Esophagus muscularis mucosa (tissue), 4 donors: ENCODE measurements at regions not wholly inside any gene's neighbourhood (a gene's known extent, or its start where the extent isn't known, plus 50 kb on each side); places are given as distances from the start of the nearest gene placed in this dataset.

Source experiments
- DNase-seq: peaks from one replicate; pipeline ENCODE4 v3.0.0-alpha.2; 2017; ENCODE audit errors: extremely low spot score
- H3K27ac ChIP-seq, 4 donors: fragments of 200-600 bp; sonication (generic); replicated peaks in 1 of 4; 1 replicate in 3 of 4; 2 replicates in 1 of 4; pipeline ENCODE4 v1.5.1; 2016 to 2019; ENCODE audit warnings: mild to moderate bottlenecking in 1 of 4
- H3K27me3 ChIP-seq, 4 donors: fragments of 200-600 bp; sonication (generic); one replicate each; pipeline versions ENCODE4 v1.5.1 to v1.6.0; 2016 to 2019
- H3K36me3 ChIP-seq, 4 donors: fragments of 200-600 bp; sonication (generic); one replicate each; pipeline ENCODE4 v1.5.1; 2016 to 2019
- H3K4me1 ChIP-seq, 4 donors: fragments of 200-600 bp; sonication (generic); one replicate each; pipeline ENCODE4 v1.5.1; 2016 to 2019
- H3K4me3 ChIP-seq, 4 donors: fragments of 200-600 bp; sonication (generic); 1 replicate in 2 of 4; 2 replicates in 2 of 4; pipeline ENCODE4 v1.5.1; 2016 to 2019; ENCODE audit warnings: mild to moderate bottlenecking in 4 of 4, moderate library complexity in 1 of 4
- H3K9me3 ChIP-seq, 4 donors: fragments of 200-600 bp; sonication (generic); 1 replicate in 3 of 4; 2 replicates in 1 of 4; pipeline ENCODE4 v1.5.1; 2016 to 2019
- CTCF ChIP-seq, 3 experiments: fragments of 200-600 bp in 2 of 3; fragments of 450-650 bp in 1 of 3; sonication (generic) in 2 of 3; IDR thresholded peaks; one replicate each; pipeline ENCODE4 v1.5.1; 2017 to 2019; ENCODE audit warnings: antibody characterized with exemption in 3 of 3, mild to moderate bottlenecking in 2 of 3, moderate library complexity in 1 of 3
- EP300 ChIP-seq: sonication (generic); formaldehyde crosslinking; IDR thresholded peaks from one replicate; pipeline ENCODE4 v1.6.1; 2017; ENCODE audit warnings: antibody characterized with exemption
- POLR2A ChIP-seq: fragments of 450-650 bp; IDR thresholded peaks from one replicate; pipeline ENCODE4 v1.6.1; 2017; ENCODE audit warnings: antibody characterized with exemption, moderate library complexity, mild to moderate bottlenecking, low read depth
- POLR2AphosphoS5 ChIP-seq, 2 donors: sonication (generic); formaldehyde crosslinking; IDR thresholded peaks; one replicate each; pipeline ENCODE4 v1.6.1; 2017; ENCODE audit warnings: antibody characterized with exemption in 2 of 2
- WGBS: methylation state at CpG from one replicate; pipeline ENCODE4 v1.1.5; 2018; 5-methylcytosine and 5-hydroxymethylcytosine counted together
- intact Hi-C: fragments of 100-400 bp; cut with DNase I; formaldehyde crosslinking; loops from one replicate; pipeline ENCODE4 v1.15.1; 2023

GRCh38 chr14:34189866-34190265, 239.0 kb upstream of the EGLN3 start:
- no peaks in the 10 kb centered on the region for H3K36me3 ChIP-seq
- WGBS: 99% methylated on average over 3 of the region's 3 CpGs
- no peak overlapping the region for H3K4me3 ChIP-seq
- H3K27ac ChIP-seq: no peak overlapping the region
- no peaks in the 10 kb centered on the region for H3K27me3 ChIP-seq
- intact Hi-C loops: no loop called here
- no peak for TF ChIP-seq EP300
- TF ChIP-seq POLR2AphosphoS5 (IDR thresholded peaks at IDR 0.05): no peak
- TF ChIP-seq POLR2A: no peak
- TF ChIP-seq CTCF (IDR thresholded peaks at IDR 0.05): no peak
- no peak for DNase-seq
- no peaks in the 10 kb centered on the region for H3K9me3 ChIP-seq
- no peaks in the 10 kb centered on the region for H3K4me1 ChIP-seq

- intact Hi-C loops: no loop called here
- no peak for DNase-seq
- H3K27ac ChIP-seq: no peak overlapping the region
- TF ChIP-seq POLR2A (no peak), EP300 (no peak), CTCF (IDR thresholded peaks at IDR 0.05) (no peak), POLR2AphosphoS5 (IDR thresholded peaks at IDR 0.05) (no peak)
- H3K9me3 ChIP-seq: no peaks in the 10 kb centered on the region
- no peaks in the 10 kb centered on the region for H3K27me3 ChIP-seq
- H3K36me3 ChIP-seq: no peaks in the 10 kb centered on the region
- 95% methylated on average over 3 of the region's 3 CpGs for WGBS
- no peak overlapping the region for H3K4me3 ChIP-seq
- no peaks in the 10 kb centered on the region for H3K4me1 ChIP-seq
Measured at GRCh38 chr14:34187519-34188044, 236.7 kb upstream of the EGLN3 start.

DNA sequence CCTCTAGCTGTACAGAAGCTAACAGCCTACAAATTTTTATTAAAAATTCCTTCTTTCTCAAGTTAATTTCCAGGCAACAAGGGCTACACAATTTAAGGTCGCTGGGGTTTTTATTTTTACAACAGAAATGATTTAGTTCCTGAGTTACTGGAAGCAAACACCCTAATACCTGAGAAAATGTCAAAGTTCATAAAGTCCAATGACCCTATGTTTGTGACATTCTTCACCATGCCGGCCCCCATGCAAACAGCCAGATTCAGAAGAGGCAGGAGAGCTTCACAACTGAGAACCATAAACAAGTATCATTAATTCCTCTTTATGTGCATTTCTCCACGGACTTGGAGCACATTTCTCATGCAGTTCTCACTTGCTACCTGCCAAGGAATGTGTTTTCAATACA, 236.2 kb upstream of the EGLN3 start:
- 68% methylated on average over 3 of the region's 3 CpGs for WGBS
- H3K9me3 ChIP-seq: no peaks in the 10 kb centered on the region
- H3K36me3 ChIP-seq: no peaks in the 10 kb centered on the region
- no peak overlapping the region for H3K27ac ChIP-seq
- intact Hi-C loops: no loop called here
- no peak for DNase-seq
- no peaks in the 10 kb centered on the region for H3K27me3 ChIP-seq
- H3K4me3 ChIP-seq: no peak overlapping the region
- TF ChIP-seq POLR2AphosphoS5 (IDR thresholded peaks at IDR 0.05) (no peak), CTCF (IDR thresholded peaks at IDR 0.05) (no peak), POLR2A (no peak), EP300 (no peak)
- no peaks in the 10 kb centered on the region for H3K4me1 ChIP-seq

DNA sequence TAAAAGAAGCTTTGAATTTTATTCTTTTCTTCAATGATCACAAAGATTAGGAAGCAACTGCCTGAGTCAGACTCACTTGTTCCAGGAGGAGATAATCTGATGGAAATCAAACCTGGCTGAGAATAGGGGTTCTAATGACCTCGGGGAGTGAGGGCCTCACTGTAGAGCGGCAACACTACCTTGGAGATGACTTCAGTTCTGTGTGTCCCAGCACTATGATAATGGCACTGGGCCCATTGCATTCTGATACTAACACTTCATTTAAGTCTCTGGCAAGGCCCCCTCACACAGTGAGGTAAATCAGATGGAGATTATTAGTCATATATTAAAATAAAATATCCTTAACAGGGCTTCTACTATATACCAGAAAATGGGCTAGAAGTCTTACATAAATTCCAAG, 233.3 kb upstream of the EGLN3 start:
- no peak for DNase-seq
- TF ChIP-seq POLR2AphosphoS5 (IDR thresholded peaks at IDR 0.05) (no peak), EP300 (no peak), CTCF (IDR thresholded peaks at IDR 0.05) (no peak), POLR2A (no peak)
- intact Hi-C loops: no loop called here
- H3K4me1 ChIP-seq: peaks cover 0 to 10% (median 5%) of the 10 kb centered on the region in 4 donors
- H3K27ac ChIP-seq: no peak overlapping the region
- H3K4me3 ChIP-seq: no peak overlapping the region
- H3K36me3 ChIP-seq: no peaks in the 10 kb centered on the region
- WGBS: 96% methylated on average over 2 of the region's 2 CpGs
- no peaks in the 10 kb centered on the region for H3K27me3 ChIP-seq
- no peaks in the 10 kb centered on the region for H3K9me3 ChIP-seq

GRCh38 chr14:34183478-34183877, 232.6 kb upstream of the EGLN3 start:
- H3K36me3 ChIP-seq: no peaks in the 10 kb centered on the region
- H3K27me3 ChIP-seq: no peaks in the 10 kb centered on the region
- WGBS: 94% methylated on average over 7 of the region's 7 CpGs
- TF ChIP-seq POLR2AphosphoS5 (IDR thresholded peaks at IDR 0.05): no peak
- no peak for TF ChIP-seq EP300
- TF ChIP-seq POLR2A: no peak
- no peak for TF ChIP-seq CTCF (IDR thresholded peaks at IDR 0.05)
- no peak overlapping the region for H3K27ac ChIP-seq
- peaks cover 0 to 10% (median 5%) of the 10 kb centered on the region in 4 donors for H3K4me1 ChIP-seq
- DNase-seq: no peak
- no peaks in the 10 kb centered on the region for H3K9me3 ChIP-seq
- no peak overlapping the region for H3K4me3 ChIP-seq
- intact Hi-C loops: no loop called here
